ENCODE measurements at regions not wholly inside any gene's neighbourhood (a gene's known extent, or its start where the extent isn't known, plus 50 kb on each side); places are given as distances from the start of the nearest gene placed in this dataset.
"Not testable (repeated sequence)": the region's sequence is repeated elsewhere in the genome, so short reads cannot be mapped to it uniquely, and the experiment has no call there.

- Mint-ChIP-seq H3K27ac (ENCODE audit: unreplicated experiment) (peak overlapping the region; percentile 90), H3K4me3 (ENCODE audit: unreplicated experiment) (no peak overlapping the region), H3K4me1 (ENCODE audit: low read depth) (peaks cover 49% of the 10 kb centered on the region), H3K9me3 (ENCODE audit: low read depth) (peaks cover 18% of the 10 kb centered on the region), H3K27me3 (ENCODE audit: low read depth) (no peaks in the 10 kb centered on the region), H3K36me3 (ENCODE audit: low read depth) (peaks cover 11% of the 10 kb centered on the region)
- DNase-seq (ENCODE audit: low spot score): no peak
- TF ChIP-seq CTCF (IDR thresholded peaks at IDR 0.05): no peak
Measured at GRCh38 chr7:110309941-110310340, 781.0 kb upstream of the LRRN3 start.

GRCh38 chr7:110311556-110311955 lies 779.4 kb upstream of the LRRN3 start:
- H3K27me3 Mint-ChIP-seq (ENCODE audit: low read depth): no peaks in the 10 kb centered on the region
- no peak for DNase-seq (ENCODE audit: low spot score)
- no peak overlapping the region for H3K4me3 Mint-ChIP-seq (ENCODE audit: unreplicated experiment)
- peaks cover 20% of the 10 kb centered on the region for H3K9me3 Mint-ChIP-seq (ENCODE audit: low read depth)
- peaks cover 49% of the 10 kb centered on the region for H3K4me1 Mint-ChIP-seq (ENCODE audit: low read depth)
- peaks cover 12% of the 10 kb centered on the region for H3K36me3 Mint-ChIP-seq (ENCODE audit: low read depth)
- TF ChIP-seq CTCF (IDR thresholded peaks at IDR 0.05): no peak
- H3K27ac Mint-ChIP-seq (ENCODE audit: unreplicated experiment): peak overlapping the region; percentile 37

- Mint-ChIP-seq H3K4me1 (ENCODE audit: low read depth) (peaks cover 27% of the 10 kb centered on the region), H3K9me3 (ENCODE audit: low read depth) (peaks cover 20% of the 10 kb centered on the region), H3K36me3 (ENCODE audit: low read depth) (peaks cover 10% of the 10 kb centered on the region), H3K4me3 (ENCODE audit: unreplicated experiment) (no peak overlapping the region), H3K27ac (ENCODE audit: unreplicated experiment) (no peak overlapping the region), H3K27me3 (ENCODE audit: low read depth) (no peaks in the 10 kb centered on the region)
- no peak for TF ChIP-seq CTCF (IDR thresholded peaks at IDR 0.05)
- DNase-seq (ENCODE audit: low spot score): no peak
Measured at GRCh38 chr7:110317541-110318265, 773.2 kb upstream of the LRRN3 start.

GRCh38 chr7:110320285-110320684 lies 770.6 kb upstream of the LRRN3 start:
- Mint-ChIP-seq H3K9me3 (ENCODE audit: low read depth) (peaks cover 16% of the 10 kb centered on the region), H3K4me1 (ENCODE audit: low read depth) (peaks cover 20% of the 10 kb centered on the region)
- not testable (repeated sequence) for DNase-seq (ENCODE audit: low spot score); H3K36me3 Mint-ChIP-seq (ENCODE audit: low read depth); H3K4me3 Mint-ChIP-seq (ENCODE audit: unreplicated experiment); H3K27ac Mint-ChIP-seq (ENCODE audit: unreplicated experiment); H3K27me3 Mint-ChIP-seq (ENCODE audit: low read depth)

- TF ChIP-seq CTCF (IDR thresholded peaks at IDR 0.05): no peak
- no peaks in the 10 kb centered on the region for H3K27me3 Mint-ChIP-seq (ENCODE audit: low read depth)
- H3K36me3 Mint-ChIP-seq (ENCODE audit: low read depth): peaks cover 4% of the 10 kb centered on the region
- no peak overlapping the region for H3K4me3 Mint-ChIP-seq (ENCODE audit: unreplicated experiment)
- H3K9me3 Mint-ChIP-seq (ENCODE audit: low read depth): peaks cover 12% of the 10 kb centered on the region
- no peak for DNase-seq (ENCODE audit: low spot score)
- no peak overlapping the region for H3K27ac Mint-ChIP-seq (ENCODE audit: unreplicated experiment)
- peaks cover 9% of the 10 kb centered on the region for H3K4me1 Mint-ChIP-seq (ENCODE audit: low read depth)
Measured at GRCh38 chr7:110322796-110323195, 768.1 kb upstream of the LRRN3 start.

GRCh38 chr7:110326966-110327365 lies 764.0 kb upstream of the LRRN3 start:
- no peaks in the 10 kb centered on the region for H3K36me3 Mint-ChIP-seq (ENCODE audit: low read depth)

More at GRCh38 chr7:110326966-110327365, 764.0 kb upstream of the LRRN3 start:
- Mint-ChIP-seq H3K27ac (ENCODE audit: unreplicated experiment) (no peak overlapping the region), H3K4me3 (ENCODE audit: unreplicated experiment) (no peak overlapping the region), H3K9me3 (ENCODE audit: low read depth) (no peaks in the 10 kb centered on the region), H3K4me1 (ENCODE audit: low read depth) (peaks cover 10% of the 10 kb centered on the region), H3K27me3 (ENCODE audit: low read depth) (no peaks in the 10 kb centered on the region)
- DNase-seq (ENCODE audit: low spot score): no peak
- no peak for TF ChIP-seq CTCF (IDR thresholded peaks at IDR 0.05)

Data from chondrocyte (in vitro differentiated cells).